ENCODE measurements at regions not wholly inside any gene's neighbourhood (a gene's known extent, or its start where the extent isn't known, plus 50 kb on each side); places are given as distances from the start of the nearest gene placed in this dataset.
"Not testable (repeated sequence)": the region's sequence is repeated elsewhere in the genome, so short reads cannot be mapped to it uniquely, and the experiment has no call there.

GRCh38 chr17:77613218-77613617, 345.3 kb upstream of the TNRC6C start:
- DNase-seq (ENCODE audit: low read depth, low spot score) = no peak
- H3K27ac ChIP-seq = no peak overlapping the region

- no peak for DNase-seq (ENCODE audit: low read depth, low spot score)
- H3K27ac ChIP-seq = no peak overlapping the region
These were observed 344.9 kb upstream of the TNRC6C start for GRCh38 chr17:77613627-77614026.

DNA sequence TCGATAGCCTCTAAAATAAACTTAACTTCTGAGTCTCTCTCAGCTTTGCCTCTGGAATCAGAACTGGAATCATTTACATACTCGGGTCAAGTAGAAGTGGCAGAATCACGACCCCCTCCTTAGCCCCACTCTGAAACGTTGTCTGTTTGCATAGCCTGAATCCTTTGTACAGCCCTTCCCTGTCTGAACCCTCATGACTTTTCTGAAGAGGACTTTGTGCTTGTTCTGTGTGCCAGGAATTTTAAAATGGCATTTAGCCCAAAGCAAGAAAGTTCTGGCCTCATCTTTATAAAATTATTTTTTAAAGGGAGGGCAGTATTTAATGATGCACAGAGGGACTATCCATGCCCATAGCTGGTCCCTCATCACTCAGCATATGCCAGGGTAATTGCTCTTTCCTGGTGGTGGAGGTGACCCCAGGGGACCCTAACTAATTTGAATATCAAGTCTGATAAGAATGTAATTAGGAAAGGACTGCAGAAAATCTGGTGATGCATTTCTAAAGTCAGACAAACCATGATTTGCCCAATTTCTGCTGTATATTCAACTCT, 342.7 kb upstream of the TNRC6C start:
- DNase-seq (ENCODE audit: low read depth, low spot score) = no peak

DNA sequence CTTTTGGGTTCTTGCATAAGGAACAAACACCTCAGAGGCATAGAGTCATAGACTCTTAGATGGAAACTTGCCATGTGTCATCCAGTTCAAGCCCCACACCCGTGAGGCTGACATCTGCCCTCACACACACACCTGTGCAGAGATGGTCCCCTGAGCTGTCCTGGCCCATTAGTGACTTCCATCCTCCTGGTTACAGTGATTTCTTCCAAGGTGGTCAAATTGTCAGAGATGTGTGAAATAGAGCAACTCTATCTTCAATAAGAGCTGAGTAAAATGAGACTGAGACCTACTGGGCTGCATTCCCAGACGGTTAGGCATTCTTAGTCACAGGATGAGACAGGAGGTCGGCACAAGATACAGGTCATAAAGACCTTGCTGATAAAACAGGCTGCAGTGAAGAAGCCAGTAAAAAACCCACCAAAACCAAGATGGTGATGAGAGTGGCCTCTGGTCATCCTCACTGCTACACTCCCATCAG, 342.2 kb upstream of the TNRC6C start:
- H3K27ac ChIP-seq = peak overlapping the region; percentile 85
- no peak for DNase-seq (ENCODE audit: low read depth, low spot score)

More for the DNA sequence above, 342.7 kb upstream of the TNRC6C start:
- peak overlapping the region; percentile 85 for H3K27ac ChIP-seq

GRCh38 chr17:77617516-77617915, 341.0 kb upstream of the TNRC6C start:
- H3K27ac ChIP-seq = no peak overlapping the region
- no peak for DNase-seq (ENCODE audit: low read depth, low spot score)

DNA sequence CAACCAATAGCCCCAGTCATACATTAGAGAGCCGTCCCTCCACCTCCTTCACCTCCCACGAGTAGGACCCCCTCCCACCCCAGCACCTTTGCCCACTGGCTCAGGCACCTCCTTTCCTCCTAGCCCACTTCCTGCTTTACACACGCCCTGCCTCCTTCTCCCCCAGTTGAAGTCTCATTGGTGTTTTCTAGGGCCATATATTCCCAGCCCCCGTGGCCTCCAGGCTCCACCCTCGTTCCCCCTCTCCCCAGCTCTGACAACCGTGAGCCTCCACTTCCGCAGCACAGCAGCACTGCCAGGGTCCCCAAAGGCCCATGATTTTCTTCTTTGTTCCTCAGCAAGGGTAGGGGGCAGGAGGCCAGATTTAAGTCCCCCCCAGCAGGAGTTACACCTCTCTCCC, 340.3 kb upstream of the TNRC6C start:
- DNase-seq (ENCODE audit: low read depth, low spot score) = no peak

DNA sequence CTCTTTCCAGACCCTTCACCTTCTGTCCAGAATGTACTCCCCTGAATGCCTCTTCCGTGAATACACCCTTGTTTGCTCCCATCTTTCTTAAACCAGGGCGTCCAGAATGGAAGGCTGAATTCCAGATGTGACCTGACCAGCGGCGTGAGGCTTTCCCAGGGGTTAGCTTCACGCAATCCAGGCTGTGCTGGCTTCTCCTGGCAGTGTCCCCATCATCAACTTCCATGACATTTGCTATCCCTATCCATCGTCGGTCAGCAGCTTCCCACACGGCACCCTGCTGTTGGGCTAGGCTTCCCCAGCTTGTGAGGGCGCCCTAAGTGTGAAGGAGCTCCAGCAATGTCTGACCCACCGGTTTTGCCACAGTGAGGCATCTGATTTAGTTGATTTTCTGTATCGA, 339.8 kb upstream of the TNRC6C start:
- no peak for DNase-seq (ENCODE audit: low read depth, low spot score)
- no peak overlapping the region for H3K27ac ChIP-seq

More for the DNA sequence above, 340.3 kb upstream of the TNRC6C start:
- H3K27ac ChIP-seq = no peak overlapping the region

GRCh38 chr17:77619326-77619725, 339.2 kb upstream of the TNRC6C start:
- H3K27ac ChIP-seq = peak overlapping the region; percentile 29
- DNase-seq (ENCODE audit: low read depth, low spot score) = no peak

DNA sequence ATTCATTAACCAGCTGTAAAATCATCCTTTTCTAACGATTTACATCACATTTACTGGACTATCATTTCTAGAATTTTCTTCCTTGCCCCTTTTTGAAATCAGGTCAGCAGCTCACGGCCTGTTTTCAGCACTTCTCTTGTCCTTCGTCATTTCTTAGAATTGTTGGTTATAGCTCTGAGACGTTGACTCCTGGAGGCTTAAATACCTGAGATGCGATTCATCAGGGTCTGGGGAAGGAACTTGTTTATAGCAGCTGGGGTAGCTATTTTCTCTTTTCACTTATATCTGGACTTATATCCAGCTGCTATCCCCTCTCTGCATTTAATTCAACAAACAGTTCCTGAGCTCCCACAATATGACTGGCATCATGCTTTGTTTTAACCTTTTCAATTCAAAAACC, 338.7 kb upstream of the TNRC6C start:
- no peak for DNase-seq (ENCODE audit: low read depth, low spot score)
- H3K27ac ChIP-seq = peak overlapping the region; percentile 29

- no peak for DNase-seq (ENCODE audit: low read depth, low spot score)
- H3K27ac ChIP-seq = peak overlapping the region; percentile 29
These were observed 338.2 kb upstream of the TNRC6C start for GRCh38 chr17:77620282-77620681.

DNA sequence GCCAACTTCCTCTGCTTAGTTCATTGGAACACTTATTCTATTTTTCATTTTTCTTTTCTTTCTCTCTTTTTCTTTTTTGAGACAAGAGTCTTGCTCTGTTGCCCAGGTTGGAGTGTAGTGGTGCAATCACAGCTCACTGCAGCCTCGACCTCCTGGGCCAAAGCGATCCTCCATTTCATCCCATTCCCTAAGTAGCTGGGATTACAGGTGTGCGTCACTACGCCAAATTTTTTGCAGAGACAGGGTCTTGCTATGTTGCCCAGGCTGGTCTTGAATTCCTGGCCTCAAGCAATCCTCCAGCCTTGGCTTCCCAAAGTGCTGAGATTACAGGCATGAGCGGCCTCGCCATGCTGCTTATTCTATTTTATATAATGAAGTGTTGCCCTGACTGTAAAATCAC, 336.4 kb upstream of the TNRC6C start:
- not testable (repeated sequence) for DNase-seq (ENCODE audit: low read depth, low spot score)
- peak overlapping the region; percentile 31 for H3K27ac ChIP-seq

DNA sequence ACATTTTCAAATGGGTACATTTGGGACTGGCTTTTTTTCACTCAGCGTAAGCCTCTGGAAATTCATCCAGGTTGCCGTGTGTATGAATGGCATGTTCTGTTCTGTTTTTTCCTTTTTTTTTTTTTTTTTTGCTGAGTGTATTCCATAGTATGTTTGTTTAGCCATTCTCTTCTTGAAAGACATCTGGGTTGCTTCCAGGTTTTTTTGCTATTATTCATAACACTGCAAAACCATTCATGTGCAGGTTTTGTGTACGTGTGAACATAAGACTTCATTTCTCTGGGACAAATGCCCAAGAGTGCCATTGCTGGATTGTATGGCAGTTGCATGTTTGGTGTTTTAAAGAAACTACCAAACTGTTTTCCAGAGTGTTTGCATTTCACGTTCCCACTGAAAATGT, 335.9 kb upstream of the TNRC6C start:
- peak; percentile 61 for DNase-seq (ENCODE audit: low read depth, low spot score)
- peak overlapping the region; percentile 31 for H3K27ac ChIP-seq

- not testable (repeated sequence) for DNase-seq (ENCODE audit: low read depth, low spot score)
- H3K27ac ChIP-seq = peak overlapping the region; percentile 31
These were observed 335.2 kb upstream of the TNRC6C start for GRCh38 chr17:77623321-77623720.

- no peak overlapping the region for H3K27ac ChIP-seq
- DNase-seq (ENCODE audit: low read depth, low spot score) = no peak
These were observed 330.5 kb upstream of the TNRC6C start for GRCh38 chr17:77628035-77628434.

- H3K27ac ChIP-seq; DNase-seq (ENCODE audit: low read depth, low spot score): not testable (repeated sequence)
These were observed 329.2 kb upstream of the TNRC6C start for GRCh38 chr17:77629284-77629683.

GRCh38 chr17:77631307-77631706, 327.2 kb upstream of the TNRC6C start:
- no peak for DNase-seq (ENCODE audit: low read depth, low spot score)

GRCh38 chr17:77632619-77633018, 325.9 kb upstream of the TNRC6C start:
- H3K27ac ChIP-seq = no peak overlapping the region

More at GRCh38 chr17:77631307-77631706, 327.2 kb upstream of the TNRC6C start:
- H3K27ac ChIP-seq = no peak overlapping the region

DNA sequence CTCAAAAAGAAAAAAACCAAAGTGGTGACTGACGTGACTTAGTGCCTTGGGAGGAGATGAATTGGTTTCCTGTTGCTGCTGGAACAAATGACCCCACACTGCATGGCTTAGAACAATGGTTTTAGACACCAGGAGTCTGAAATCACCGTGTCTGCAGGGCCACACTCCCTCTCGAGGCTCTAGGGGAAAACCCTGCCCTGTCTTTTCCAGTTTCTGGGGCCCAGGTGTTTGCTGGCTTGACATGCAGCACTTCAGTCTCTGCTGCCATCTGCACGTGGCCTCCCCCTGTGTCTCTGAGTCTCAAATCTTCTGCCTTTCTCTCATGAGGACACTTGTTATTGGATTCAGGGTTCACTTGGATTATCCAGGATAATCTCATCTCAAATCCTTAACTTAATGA, 323.8 kb upstream of the TNRC6C start:
- DNase-seq (ENCODE audit: low read depth, low spot score) = no peak
- H3K27ac ChIP-seq = no peak overlapping the region

More at GRCh38 chr17:77632619-77633018, 325.9 kb upstream of the TNRC6C start:
- no peak for DNase-seq (ENCODE audit: low read depth, low spot score)

- no peak overlapping the region for H3K27ac ChIP-seq
- no peak for DNase-seq (ENCODE audit: low read depth, low spot score)
These were observed 323.3 kb upstream of the TNRC6C start for GRCh38 chr17:77635176-77635575.

DNA sequence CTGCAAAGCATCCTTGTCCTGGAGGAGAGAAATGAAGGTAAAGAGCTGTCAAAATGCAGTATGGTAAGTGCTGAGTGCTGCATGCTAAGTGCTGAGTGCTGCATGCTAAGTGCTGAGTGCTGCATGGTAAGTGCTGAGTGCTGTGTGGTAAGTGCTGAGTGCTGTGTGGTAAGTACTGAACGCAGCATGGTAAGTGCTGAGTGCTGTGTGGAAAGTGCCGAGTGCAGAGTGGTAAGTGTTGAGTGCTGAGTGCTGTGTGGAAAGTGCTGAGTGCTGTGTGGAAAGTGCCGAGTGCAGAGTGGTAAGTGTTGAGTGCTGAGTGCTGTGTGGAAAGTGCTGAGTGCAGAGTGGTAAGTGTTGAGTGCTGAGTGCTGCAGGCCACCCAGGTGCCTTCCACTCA, 322.7 kb upstream of the TNRC6C start:
- DNase-seq (ENCODE audit: low read depth, low spot score); H3K27ac ChIP-seq: not testable (repeated sequence)

DNA sequence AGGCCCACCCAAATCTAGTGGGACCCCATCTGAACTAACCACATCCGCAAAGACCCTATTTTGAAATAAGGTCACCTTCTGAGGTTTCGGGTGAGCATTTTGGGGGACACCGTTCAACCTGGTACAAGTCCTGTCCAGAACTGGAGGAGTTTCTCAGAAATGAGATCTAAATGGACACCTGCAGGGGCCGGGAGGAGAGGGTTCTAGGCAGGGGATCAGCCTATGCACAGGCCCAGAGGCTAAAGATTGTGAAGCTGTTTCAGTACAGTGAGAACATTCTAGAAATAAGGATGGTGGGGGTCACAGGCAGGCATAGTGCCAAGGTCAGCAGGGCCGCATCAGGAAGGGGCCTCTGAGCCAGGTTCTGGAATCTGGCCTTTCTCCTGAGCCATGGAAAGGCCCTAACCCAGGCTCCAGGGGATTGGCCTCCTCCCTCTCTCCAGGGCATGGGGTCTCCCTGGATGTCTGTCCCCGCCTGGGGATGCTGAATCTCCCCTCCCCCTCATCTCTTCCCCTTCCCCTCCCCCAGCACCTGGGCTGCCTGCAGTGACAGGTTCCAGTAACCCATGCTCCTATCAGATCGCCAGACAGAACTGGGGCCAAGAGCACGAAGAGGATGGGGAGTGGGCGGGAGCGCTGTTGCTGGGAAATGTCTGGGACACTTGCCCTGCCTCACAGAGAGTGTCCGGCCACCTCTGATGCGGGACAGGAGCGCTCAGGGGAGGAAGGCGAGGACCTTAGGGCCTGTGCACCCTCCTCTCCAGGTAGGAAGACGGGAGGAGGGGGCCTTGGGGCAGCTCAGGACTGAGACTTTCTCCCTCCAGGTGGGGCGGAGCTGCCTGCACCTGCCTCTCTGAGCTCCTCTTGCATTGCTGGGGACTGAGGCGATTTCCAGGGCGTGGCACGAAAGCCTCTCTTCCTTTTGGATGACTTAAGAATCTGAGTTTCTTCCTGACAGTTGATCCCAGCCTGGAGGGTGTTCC, 321.4 kb upstream of the TNRC6C start:
- DNase-seq (ENCODE audit: low read depth, low spot score) = no peak
- no peak overlapping the region for H3K27ac ChIP-seq
